ENCODE measurements at regions not wholly inside any gene's neighbourhood (a gene's known extent, or its start where the extent isn't known, plus 50 kb on each side); places are given as distances from the start of the nearest gene placed in this dataset.

GRCh38 chr2:163389838-163390237 lies 346.0 kb downstream of the FIGN start:
- no peaks in the 10 kb centered on the region for H3K36me3 ChIP-seq (ENCODE audit: insufficient read depth, low read length)
- no peak overlapping the region for H2AFZ ChIP-seq (ENCODE audit: low read depth, low read length)
- H3K27me3 ChIP-seq (ENCODE audit: insufficient read depth, low read depth, low read length) = no peaks in the 10 kb centered on the region
- H3K9ac ChIP-seq (ENCODE audit: low read length) = no peak overlapping the region
- no peak overlapping the region for H3K4me3 ChIP-seq (ENCODE audit: low read length)
- H3K79me2 ChIP-seq (replicated peaks; ENCODE audit: insufficient read depth, low read length) = no peaks in the 10 kb centered on the region
- no peaks in the 10 kb centered on the region for H3F3A ChIP-seq (ENCODE audit: insufficient read depth, low read length, poor library complexity, severe bottlenecking)
- TF ChIP-seq, protein P1, sequence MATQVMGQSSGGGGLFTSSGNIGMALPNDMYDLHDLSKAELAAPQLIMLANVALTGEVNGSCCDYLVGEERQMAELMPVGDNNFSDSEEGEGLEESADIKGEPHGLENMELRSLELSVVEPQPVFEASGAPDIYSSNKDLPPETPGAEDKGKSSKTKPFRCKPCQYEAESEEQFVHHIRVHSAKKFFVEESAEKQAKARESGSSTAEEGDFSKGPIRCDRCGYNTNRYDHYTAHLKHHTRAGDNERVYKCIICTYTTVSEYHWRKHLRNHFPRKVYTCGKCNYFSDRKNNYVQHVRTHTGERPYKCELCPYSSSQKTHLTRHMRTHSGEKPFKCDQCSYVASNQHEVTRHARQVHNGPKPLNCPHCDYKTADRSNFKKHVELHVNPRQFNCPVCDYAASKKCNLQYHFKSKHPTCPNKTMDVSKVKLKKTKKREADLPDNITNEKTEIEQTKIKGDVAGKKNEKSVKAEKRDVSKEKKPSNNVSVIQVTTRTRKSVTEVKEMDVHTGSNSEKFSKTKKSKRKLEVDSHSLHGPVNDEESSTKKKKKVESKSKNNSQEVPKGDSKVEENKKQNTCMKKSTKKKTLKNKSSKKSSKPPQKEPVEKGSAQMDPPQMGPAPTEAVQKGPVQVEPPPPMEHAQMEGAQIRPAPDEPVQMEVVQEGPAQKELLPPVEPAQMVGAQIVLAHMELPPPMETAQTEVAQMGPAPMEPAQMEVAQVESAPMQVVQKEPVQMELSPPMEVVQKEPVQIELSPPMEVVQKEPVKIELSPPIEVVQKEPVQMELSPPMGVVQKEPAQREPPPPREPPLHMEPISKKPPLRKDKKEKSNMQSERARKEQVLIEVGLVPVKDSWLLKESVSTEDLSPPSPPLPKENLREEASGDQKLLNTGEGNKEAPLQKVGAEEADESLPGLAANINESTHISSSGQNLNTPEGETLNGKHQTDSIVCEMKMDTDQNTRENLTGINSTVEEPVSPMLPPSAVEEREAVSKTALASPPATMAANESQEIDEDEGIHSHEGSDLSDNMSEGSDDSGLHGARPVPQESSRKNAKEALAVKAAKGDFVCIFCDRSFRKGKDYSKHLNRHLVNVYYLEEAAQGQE (IDR thresholded peaks at IDR 0.05; ENCODE audit: borderline replicate concordance) = no peak
- TF ChIP-seq EP300 (conservative IDR thresholded peaks at IDR 0.05; ENCODE audit: poor library complexity, severe bottlenecking) (no peak), RAD21 (conservative IDR thresholded peaks at IDR 0.05) (no peak), POLR2AphosphoS5 (IDR thresholded peaks at IDR 0.05) (no peak), SMC3 (conservative IDR thresholded peaks at IDR 0.05; ENCODE audit: poor library complexity) (no peak), EZH2 (IDR thresholded peaks at IDR 0.05; ENCODE audit: borderline replicate concordance, insufficient read depth, low read length, poor library complexity, severe bottlenecking) (no peak), TAF1 (IDR thresholded peaks at IDR 0.05; ENCODE audit: low read depth) (no peak), CTCF (IDR thresholded peaks at IDR 0.05; ENCODE audit: poor library complexity, severe bottlenecking) (no peak), MXI1 (conservative IDR thresholded peaks at IDR 0.05; ENCODE audit: poor library complexity, severe bottlenecking) (no peak)
- H3K9me3 ChIP-seq (ENCODE audit: low read length) = no peaks in the 10 kb centered on the region
- H3K9me2 ChIP-seq (ENCODE audit: insufficient read depth, low read length) = no peaks in the 10 kb centered on the region
- H3K27ac ChIP-seq (ENCODE audit: low read length) = no peak overlapping the region
- H4K20me1 ChIP-seq (ENCODE audit: insufficient read depth) = no peaks in the 10 kb centered on the region
- H3K4me2 ChIP-seq (ENCODE audit: low read length) = no peak overlapping the region

- Histone ChIP-seq H3K27ac (ENCODE audit: low read length) (no peak overlapping the region), H3K4me2 (ENCODE audit: low read length) (no peak overlapping the region), H3K9me2 (ENCODE audit: insufficient read depth, low read length) (no peaks in the 10 kb centered on the region), H3K9me3 (ENCODE audit: low read length) (no peaks in the 10 kb centered on the region), H3F3A (ENCODE audit: insufficient read depth, low read length, poor library complexity, severe bottlenecking) (no peaks in the 10 kb centered on the region), H4K20me1 (ENCODE audit: insufficient read depth) (no peaks in the 10 kb centered on the region), H3K27me3 (ENCODE audit: insufficient read depth, low read depth, low read length) (no peaks in the 10 kb centered on the region), H3K4me3 (ENCODE audit: low read length) (no peak overlapping the region), H3K9ac (ENCODE audit: low read length) (no peak overlapping the region), H3K79me2 (replicated peaks; ENCODE audit: insufficient read depth, low read length) (no peaks in the 10 kb centered on the region), H2AFZ (ENCODE audit: low read depth, low read length) (no peak overlapping the region), H3K36me3 (ENCODE audit: insufficient read depth, low read length) (no peaks in the 10 kb centered on the region)
- TF ChIP-seq POLR2AphosphoS5 (IDR thresholded peaks at IDR 0.05) (no peak), EZH2 (IDR thresholded peaks at IDR 0.05; ENCODE audit: borderline replicate concordance, insufficient read depth, low read length, poor library complexity, severe bottlenecking) (no peak), CTCF (IDR thresholded peaks at IDR 0.05; ENCODE audit: poor library complexity, severe bottlenecking) (no peak), SMC3 (conservative IDR thresholded peaks at IDR 0.05; ENCODE audit: poor library complexity) (no peak)
- TF ChIP-seq, protein P1 (IDR thresholded peaks at IDR 0.05; ENCODE audit: borderline replicate concordance) = no peak
These were observed 360.3 kb downstream of the FIGN start for GRCh38 chr2:163375472-163375871.
